IMR-90 (cell line): ENCODE measurements at regions not wholly inside any gene's neighbourhood (a gene's known extent, or its start where the extent isn't known, plus 50 kb on each side); places are given as distances from the start of the nearest gene placed in this dataset.
A peak's percentile ranks its signal among the peaks of the same experiment; 100 is the strongest.
"Not testable (repeated sequence)": the region's sequence is repeated elsewhere in the genome, so short reads cannot be mapped to it uniquely, and the experiment has no call there.

Experiments used
- ATAC-seq: fragments of 200-7000 bp; cut with Tn5 transposase; 2 replicates; pipeline ENCODE4 v1.9.1; 2020; ENCODE audit warnings: low read depth, mild to moderate bottlenecking, moderate library complexity
- BruUV-seq: library from RNA; stranded (reverse); fragments of 400-500 nt; replicated peaks from 2 replicates; lab custom pipeline; 2021; lab: Mats Ljungman, UMichigan
- CTCF ChIA-PET: fragments of 300-600 bp; formaldehyde crosslinking; extraction: SDS; loops from one replicate; lab custom pipeline; 2021; ENCODE audit warnings: antibody characterized with exemption; lab: Yijun Ruan, JAX
- POLR2A ChIA-PET: fragments of 300-600 bp; sonication (Branson Sonifier 250); formaldehyde crosslinking; loops from one replicate; lab custom pipeline; 2022; ENCODE audit warnings: antibody characterized with exemption; ENCODE audit not compliant: unreplicated experiment; lab: Charles Lee
- DNase-seq: peaks from one replicate; pipeline ENCODE4 v3.0.0; 2013
- H2AFZ ChIP-seq: replicated peaks from 2 replicates; pipeline ENCODE3; 2013; ENCODE audit warnings: low read length, mild to moderate bottlenecking; ENCODE audit not compliant: poor library complexity
- H2AK5ac ChIP-seq: 2 replicates; pipeline ENCODE4 v1.6.1; 2013; ENCODE audit warnings: low read depth, low read length, inconsistent platforms
- H2AK9ac ChIP-seq: replicated peaks from 2 replicates; pipeline ENCODE3; 2013; ENCODE audit warnings: mild to moderate bottlenecking, low read depth, low read length, moderate library complexity; ENCODE audit not compliant: poor library complexity
- H2BK120ac ChIP-seq: 2 replicates; pipeline ENCODE4 v1.6.1; 2013; ENCODE audit warnings: low read depth, low read length, inconsistent platforms
- H2BK15ac ChIP-seq: 3 replicates; pipeline ENCODE4 v1.6.1; 2013; ENCODE audit warnings: low read depth, low read length, inconsistent platforms
- H2BK20ac ChIP-seq: 2 replicates; pipeline ENCODE4 v1.6.1; 2013; ENCODE audit warnings: low read depth, mild to moderate bottlenecking, inconsistent platforms, low read length, moderate library complexity
- H2BK5ac ChIP-seq: 2 replicates; pipeline ENCODE4 v1.6.1; 2013; ENCODE audit warnings: mild to moderate bottlenecking, low read depth, low read length, inconsistent platforms; ENCODE audit not compliant: poor library complexity, severe bottlenecking
- H3K14ac ChIP-seq: replicated peaks from 2 replicates; pipeline ENCODE4 v1.6.1; 2013; ENCODE audit warnings: low read depth, low read length, inconsistent platforms
- H3K18ac ChIP-seq: 2 replicates; pipeline ENCODE4 v1.6.1; 2013; ENCODE audit warnings: low read depth, low read length, control low read depth
- H3K23ac ChIP-seq: 2 replicates; pipeline ENCODE4 v1.6.1; 2013; ENCODE audit warnings: low read depth, low read length, inconsistent platforms
- H3K27ac ChIP-seq: 2 replicates; pipeline ENCODE4 v1.5.1; 2013; ENCODE audit warnings: mild to moderate bottlenecking, control low read depth, low read length; ENCODE audit not compliant: insufficient read depth
- H3K27me3 ChIP-seq: 2 replicates; pipeline ENCODE4 v1.6.1; 2013; ENCODE audit warnings: low read length; ENCODE audit not compliant: control insufficient read depth, insufficient read depth
- H3K36me3 ChIP-seq: 2 replicates; pipeline ENCODE4 v1.6.1; 2013; ENCODE audit warnings: low read length, mixed read lengths; ENCODE audit not compliant: control insufficient read depth, insufficient read depth
- H3K4ac ChIP-seq: 2 replicates; pipeline ENCODE4 v1.6.1; 2013; ENCODE audit warnings: low read depth, low read length, inconsistent platforms
- H3K4me1 ChIP-seq: 2 replicates; pipeline ENCODE4 v1.6.1; 2013; ENCODE audit warnings: low read length, mixed read lengths; ENCODE audit not compliant: control insufficient read depth, insufficient read depth
- H3K4me2 ChIP-seq: 2 replicates; pipeline ENCODE4 v1.6.1; 2013; ENCODE audit warnings: low read depth, mild to moderate bottlenecking, control low read depth, low read length, moderate library complexity
- H3K4me3 ChIP-seq: 2 replicates; pipeline ENCODE4 v1.5.1; 2013; ENCODE audit warnings: low read depth, mild to moderate bottlenecking, control low read depth, low read length, moderate library complexity; ENCODE audit not compliant: insufficient read depth
- H3K56ac ChIP-seq: 2 replicates; pipeline ENCODE4 v1.6.1; 2013; ENCODE audit warnings: low read length, inconsistent platforms; ENCODE audit not compliant: insufficient read depth; ENCODE audit errors: extremely low read depth
- H3K79me1 ChIP-seq, 2 experiments: 2 replicates each; pipeline ENCODE4 v1.6.1; 2013; ENCODE audit warnings: low read length in 2 of 2, inconsistent platforms in 1 of 2, low read depth in 1 of 2
- H3K9ac ChIP-seq: 2 replicates; pipeline ENCODE4 v1.6.1; 2013; ENCODE audit warnings: low read depth, low read length, control low read depth
- H3K9me1 ChIP-seq: 2 replicates; pipeline ENCODE4 v1.6.1; 2013; ENCODE audit warnings: low read length, inconsistent platforms; ENCODE audit not compliant: insufficient read depth
- H3K9me3 ChIP-seq: 2 replicates; pipeline ENCODE4 v1.6.1; 2013; ENCODE audit warnings: low read length; ENCODE audit not compliant: control insufficient read depth, insufficient read depth
- H4K20me1 ChIP-seq: 2 replicates; pipeline ENCODE4 v1.6.1; 2013; ENCODE audit warnings: low read length, inconsistent platforms; ENCODE audit not compliant: insufficient read depth
- H4K5ac ChIP-seq: 2 replicates; pipeline ENCODE4 v1.6.1; 2013; ENCODE audit warnings: mild to moderate bottlenecking, low read depth, low read length, control low read depth
- H4K8ac ChIP-seq, 2 experiments: 2 replicates each; pipeline ENCODE4 v1.6.1; 2013; ENCODE audit warnings: low read depth in 2 of 2, low read length in 2 of 2, control low read depth in 1 of 2, inconsistent platforms in 1 of 2
- H4K91ac ChIP-seq: 2 replicates; pipeline ENCODE4 v1.6.1; 2013; ENCODE audit warnings: low read depth, low read length, inconsistent platforms; ENCODE audit not compliant: insufficient read depth
- BHLHE40 ChIP-seq: fragments of 150-350 bp; IDR thresholded peaks from 2 replicates; pipeline ENCODE4 v1.6.1; 2016; ENCODE audit warnings: mild to moderate bottlenecking, low read depth, low read length
- CEBPB ChIP-seq: IDR thresholded peaks from 2 replicates; pipeline ENCODE4 v1.6.1; 2012; ENCODE audit warnings: low read depth, low read length, improper control_type of control experiment
- ELK1 ChIP-seq: fragments of 150-350 bp; IDR thresholded peaks from 2 replicates; pipeline ENCODE4 v1.6.1; 2016; ENCODE audit warnings: low read depth, mild to moderate bottlenecking, low read length, moderate library complexity, borderline replicate concordance
- FOS ChIP-seq: fragments of 150-350 bp; IDR thresholded peaks from 2 replicates; pipeline ENCODE4 v1.6.1; 2016; ENCODE audit warnings: low read depth, low read length
- MAFK ChIP-seq: IDR thresholded peaks from 2 replicates; pipeline ENCODE4 v1.6.1; 2012; ENCODE audit warnings: low read depth, low read length, improper control_type of control experiment
- RAD21 ChIP-seq: IDR thresholded peaks from 2 replicates; pipeline ENCODE4 v1.6.1; 2012; ENCODE audit warnings: low read length, improper control_type of control experiment
- RCOR1 ChIP-seq: IDR thresholded peaks from 2 replicates; pipeline ENCODE4 v1.6.1; 2012; ENCODE audit warnings: mild to moderate bottlenecking, low read length, improper control_type of control experiment; ENCODE audit not compliant: insufficient replicate concordance
- RFX5 ChIP-seq: IDR thresholded peaks from 2 replicates; pipeline ENCODE4 v1.8.0; 2012; ENCODE audit warnings: low read depth, mild to moderate bottlenecking, low read length, moderate library complexity
- WGBS, 2 experiments: methylation state at CpG; one replicate each; pipeline versions ENCODE4 v1.1.5 to v1.1.7; 2013; ENCODE audit warnings: missing lambda C conversion rate in 2 of 2; ENCODE audit not compliant: insufficient read length in 1 of 2; ENCODE audit errors: extremely low coverage in 2 of 2; 5-methylcytosine and 5-hydroxymethylcytosine counted together
- dilution Hi-C: fragments of 300-500 bp; cut with HindIII; formaldehyde crosslinking; loops from one replicate; pipeline ENCODE4 v1.14.3; 2018; ENCODE audit warnings: low sequenced_read_pairs; ENCODE audit not compliant: unreplicated experiment
- in situ Hi-C: fragments of 300-500 bp; cut with MboI; formaldehyde crosslinking; loops from 3 replicates; pipeline ENCODE4 v1.14.3; 2019; ENCODE audit warnings: low sequenced_read_pairs, inconsistent platforms, mixed read lengths
- intact Hi-C: fragments of 100-400 bp; cut with micrococcal nuclease; formaldehyde crosslinking; loops from 2 replicates; pipeline ENCODE4 v1.10.0; 2022

GRCh38 chr7:79977481-79977880 lies 157.2 kb upstream of the GNAI1 start:
- ATAC-seq, result no peak
- no peaks in the 10 kb centered on the region for H4K20me1 ChIP-seq
- H3K9me1 ChIP-seq, result no peaks in the 10 kb centered on the region
- no peak overlapping the region for H3K4me3 ChIP-seq
- H3K56ac ChIP-seq, result no peak overlapping the region
- peaks cover 6% of the 10 kb centered on the region for H3K4me1 ChIP-seq
- H4K91ac ChIP-seq, result no peak overlapping the region
- TF ChIP-seq RCOR1 (no peak), ELK1 (no peak), CEBPB (no peak), RFX5 (no peak), MAFK (no peak), FOS (no peak), BHLHE40 (no peak), RAD21 (no peak)
- peak overlapping the region; percentile 15; the same call in 1 of the 2 replicates for H3K27ac ChIP-seq
- 97% methylated on average over 13 of the region's 16 CpGs; no CpG with 5 or more reads in 1 of the 2 experiments for WGBS, 2 experiments
- no peak overlapping the region for H3K18ac ChIP-seq
- no peak overlapping the region for H2AFZ ChIP-seq
- H3K4ac ChIP-seq, result 0 out of 2 replicates have a peak overlapping the region, but pooled peaks have one; percentile 18
- DNase-seq, result no peak
- no peaks in the 10 kb centered on the region for H3K79me1 ChIP-seq
- H2BK120ac ChIP-seq, result peak overlapping the region; percentile 67; the same call in 1 of the 2 replicates
- H2AK9ac ChIP-seq, result no peak overlapping the region
- H2AK5ac ChIP-seq, result no peak overlapping the region; the same call in 1 of the 2 replicates
- H3K23ac ChIP-seq, result no peak overlapping the region
- H3K4me2 ChIP-seq, result no peak overlapping the region
- in situ Hi-C loops, result no loop called here
- H2BK5ac ChIP-seq, result peak overlapping the region; percentile 78
- H3K9ac ChIP-seq, result no peak overlapping the region
- intact Hi-C loops, result no loop called here
- POLR2A ChIA-PET, result no interaction called here
- CTCF ChIA-PET, result no interaction called here
- no peaks in the 10 kb centered on the region for H3K27me3 ChIP-seq
- H3K14ac ChIP-seq, result no peak overlapping the region
- no peaks in the 10 kb centered on the region for H3K9me3 ChIP-seq
- no peak overlapping the region for H4K5ac ChIP-seq
- H2BK15ac ChIP-seq, result no peak overlapping the region
- no peak overlapping the region; a peak in 1 of 4 replicates for H4K8ac ChIP-seq
- no peaks in the 10 kb centered on the region for H3K36me3 ChIP-seq
- no TSS peak for BruUV-seq
- dilution Hi-C loops, result no loop called here
- no peak overlapping the region for H2BK20ac ChIP-seq

DNA sequence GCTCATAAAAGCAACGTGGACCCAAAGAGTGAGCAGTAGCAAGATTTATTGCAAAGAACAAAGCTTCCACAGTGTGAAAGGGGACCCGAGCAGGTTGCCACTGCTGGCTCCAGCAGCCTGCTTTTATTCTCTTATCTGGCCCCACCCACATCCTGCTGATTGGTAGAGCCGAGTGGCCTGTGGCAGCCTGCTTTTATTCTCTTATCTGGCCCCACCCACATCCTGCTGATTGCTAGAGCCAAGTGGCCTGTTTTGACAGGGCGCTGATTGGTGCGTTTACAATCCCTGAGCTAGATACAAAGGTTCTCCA lies 158.0 kb upstream of the GNAI1 start:
- Histone ChIP-seq H3K4ac (peak overlapping the region; percentile 44; the same call in 1 of the 2 replicates), H2BK120ac (peak overlapping the region; percentile 47; the same call in 1 of the 2 replicates), H4K91ac (0 out of 2 replicates have a peak overlapping the region, but pooled peaks have one; percentile 21), H2AK5ac (peak overlapping the region; percentile 49; the same call in 1 of the 2 replicates), H2BK20ac (0 out of 2 replicates have a peak overlapping the region, but pooled peaks have one; percentile 58), H3K18ac (peak overlapping the region; percentile 29; the same call in 1 of the 2 replicates), H2BK15ac (peak overlapping the region; percentile 66; the same call in 1 of the 3 replicates), H2BK5ac (peak overlapping the region; percentile 54)
- H3K27ac ChIP-seq, CTCF ChIA-PET, dilution Hi-C loops, H3K4me1 ChIP-seq, H3K4me3 ChIP-seq, H3K9ac ChIP-seq, BruUV-seq, H2AFZ ChIP-seq, H3K56ac ChIP-seq, H4K8ac ChIP-seq, H3K79me1 ChIP-seq, H3K9me3 ChIP-seq, DNase-seq, H3K27me3 ChIP-seq, intact Hi-C loops, H3K4me2 ChIP-seq, H2AK9ac ChIP-seq, in situ Hi-C loops, H4K5ac ChIP-seq, H3K14ac ChIP-seq, H3K23ac ChIP-seq, H3K36me3 ChIP-seq, H4K20me1 ChIP-seq, POLR2A ChIA-PET, H3K9me1 ChIP-seq, ATAC-seq: not testable (repeated sequence)
- 100% methylated on average over 2 of the region's 5 CpGs; no CpG with 5 or more reads in 1 of the 2 experiments for WGBS, 2 experiments
